Activated CD8-positive, alpha-beta T cell treated with anti-CD3 and anti-CD28 coated beads, Interleukin-2, amount 10 ng/mL, durations not matched to agents 7 days and 5 days (primary cell): ENCODE measurements at regions not wholly inside any gene's neighbourhood (a gene's known extent, or its start where the extent isn't known, plus 50 kb on each side); places are given as distances from the start of the nearest gene placed in this dataset.
"Not testable (repeated sequence)": the region's sequence is repeated elsewhere in the genome, so short reads cannot be mapped to it uniquely, and the experiment has no call there.

Experiments
- ATAC-seq: fragments of 150-1000 bp; cut with Tn5 transposase; one replicate; pipeline ENCODE4 v1.10.0; 2021; ENCODE audit warnings: moderate library complexity
- CTCF ChIA-PET: fragments of 350-600 bp; sonication (Branson Sonifier 250); formaldehyde crosslinking; loops from one replicate; lab custom pipeline; 2021; ENCODE audit warnings: antibody characterized with exemption; lab: Charles Lee
- POLR2A ChIA-PET: fragments of 350-600 bp; sonication (Branson Sonifier 250); formaldehyde crosslinking; loops from one replicate; lab custom pipeline; 2021; ENCODE audit warnings: antibody characterized with exemption; lab: Charles Lee
- DNase-seq: peaks from one replicate; pipeline ENCODE4 v3.0.0-alpha.2; 2020
- H3K27ac Mint-ChIP-seq: one replicate; pipeline ENCODE4 v1.8.0; 2021; ENCODE audit warnings: mild to moderate bottlenecking, mixed read lengths
- H3K27me3 Mint-ChIP-seq: one replicate; pipeline ENCODE4 v1.8.0; 2021; ENCODE audit warnings: low read depth, mixed read lengths
- H3K36me3 Mint-ChIP-seq: one replicate; pipeline ENCODE4 v1.8.0; 2021; ENCODE audit warnings: low read depth, mixed read lengths
- H3K4me1 Mint-ChIP-seq: one replicate; pipeline ENCODE4 v1.8.0; 2021; ENCODE audit warnings: low read depth, mixed read lengths
- H3K4me3 Mint-ChIP-seq: one replicate; pipeline ENCODE4 v1.8.0; 2021; ENCODE audit warnings: mild to moderate bottlenecking, mixed read lengths
- H3K9me3 Mint-ChIP-seq: one replicate; pipeline ENCODE4 v1.8.0; 2022; ENCODE audit warnings: mixed read lengths; ENCODE audit not compliant: insufficient read depth

DNA sequence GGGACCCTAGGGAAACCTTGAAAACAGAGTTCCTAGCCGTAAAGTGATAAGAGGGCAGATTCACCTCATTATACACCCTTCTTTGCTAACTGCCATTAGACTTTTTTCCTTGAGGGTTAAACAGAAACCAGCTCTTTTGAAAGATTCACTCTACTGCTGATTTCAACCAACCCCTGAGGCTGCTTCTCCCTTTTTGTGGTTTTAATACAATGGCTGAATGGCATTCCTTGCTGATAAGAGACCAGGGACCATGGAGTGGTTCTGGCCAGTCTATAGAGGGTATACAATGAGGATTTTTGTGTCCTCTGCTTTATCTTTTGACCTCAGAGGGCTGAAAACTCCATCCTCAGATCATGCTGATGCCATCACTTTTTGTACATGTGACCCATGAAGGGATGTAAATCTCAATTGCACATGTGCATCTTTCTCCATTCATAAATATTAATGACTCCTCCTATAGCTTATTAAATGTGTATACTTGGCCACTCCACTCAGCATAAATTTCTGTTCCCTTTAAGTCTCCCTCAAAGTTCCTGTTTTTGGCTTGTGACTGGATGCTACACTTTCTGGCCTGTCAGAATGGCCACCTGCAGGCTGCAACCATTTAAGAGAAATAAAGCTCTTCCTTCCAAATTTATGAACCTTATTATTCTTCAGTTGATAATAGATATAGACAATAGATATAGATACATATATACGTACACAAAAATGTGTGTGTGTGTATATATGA is 233.8 kb upstream of the SEL1L start:
- Mint-ChIP-seq H3K27ac (no peak overlapping the region), H3K4me1 (no peaks in the 10 kb centered on the region), H3K4me3 (no peak overlapping the region), H3K27me3 (no peaks in the 10 kb centered on the region), H3K36me3 (no peaks in the 10 kb centered on the region), H3K9me3 (peaks cover 3% of the 10 kb centered on the region)
- POLR2A ChIA-PET = no interaction called here
- ATAC-seq (no peak), DNase-seq (no peak)
- CTCF ChIA-PET = no interaction called here

DNA sequence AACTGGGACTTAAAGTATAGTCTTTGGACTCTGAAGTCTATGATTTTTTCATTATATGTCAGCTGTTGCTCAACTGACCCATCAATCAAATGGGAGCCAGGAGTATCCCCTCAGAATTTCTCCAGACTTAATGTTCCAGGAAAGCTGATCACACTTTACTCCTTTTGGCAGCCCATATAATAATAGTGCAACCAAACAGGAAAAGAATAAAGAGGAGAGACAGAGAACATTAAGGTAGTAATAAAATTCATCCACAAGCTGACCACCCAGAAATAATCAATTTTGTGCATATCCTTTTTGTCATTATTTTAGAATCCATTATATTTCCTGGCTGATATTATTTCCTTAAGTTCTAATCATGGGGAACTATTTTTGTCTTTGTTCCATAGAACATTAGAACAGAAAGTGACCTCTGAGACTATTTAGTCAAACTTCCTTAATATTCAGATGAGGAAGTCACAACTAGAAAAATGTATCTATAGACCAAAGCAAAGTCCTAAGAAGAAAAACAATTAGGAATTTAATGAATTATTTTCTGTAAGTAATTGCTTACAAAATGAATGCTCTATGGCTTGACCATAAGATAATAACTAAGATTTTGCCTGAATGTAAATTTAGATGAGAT is 238.1 kb upstream of the SEL1L start:
- DNase-seq (no peak), ATAC-seq (no peak)
- Mint-ChIP-seq H3K4me3 (no peak overlapping the region), H3K36me3 (no peaks in the 10 kb centered on the region), H3K27ac (no peak overlapping the region), H3K4me1 (no peaks in the 10 kb centered on the region), H3K9me3 (no peaks in the 10 kb centered on the region), H3K27me3 (no peaks in the 10 kb centered on the region)
- POLR2A ChIA-PET = no interaction called here
- CTCF ChIA-PET = no interaction called here

DNA sequence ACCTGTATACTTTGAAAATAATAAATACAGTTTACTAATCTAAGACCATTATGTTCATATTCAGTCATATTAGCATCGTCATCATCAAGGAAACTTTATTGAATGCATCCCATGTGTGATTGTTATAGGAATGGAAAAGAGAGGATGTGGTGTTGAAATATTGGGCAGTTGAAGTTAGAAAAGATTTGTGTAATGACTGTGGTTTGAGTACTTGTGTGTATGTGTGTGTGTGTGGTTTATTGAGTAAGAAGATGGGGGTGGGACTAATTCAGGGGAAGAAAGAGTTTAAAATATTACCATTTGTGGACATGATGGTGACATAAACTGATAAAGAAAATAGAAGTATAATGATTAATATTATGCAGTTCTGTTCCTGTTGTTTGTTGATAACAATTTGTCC is 238.7 kb upstream of the SEL1L start:
- H3K27ac Mint-ChIP-seq = no peak overlapping the region
- ChIA-PET CTCF (no interaction called here), POLR2A (no interaction called here)
- no peaks in the 10 kb centered on the region for H3K27me3 Mint-ChIP-seq
- no peaks in the 10 kb centered on the region for H3K36me3 Mint-ChIP-seq
- no peaks in the 10 kb centered on the region for H3K9me3 Mint-ChIP-seq
- DNase-seq (no peak), ATAC-seq (no peak)
- no peak overlapping the region for H3K4me3 Mint-ChIP-seq
- H3K4me1 Mint-ChIP-seq = no peaks in the 10 kb centered on the region

DNA sequence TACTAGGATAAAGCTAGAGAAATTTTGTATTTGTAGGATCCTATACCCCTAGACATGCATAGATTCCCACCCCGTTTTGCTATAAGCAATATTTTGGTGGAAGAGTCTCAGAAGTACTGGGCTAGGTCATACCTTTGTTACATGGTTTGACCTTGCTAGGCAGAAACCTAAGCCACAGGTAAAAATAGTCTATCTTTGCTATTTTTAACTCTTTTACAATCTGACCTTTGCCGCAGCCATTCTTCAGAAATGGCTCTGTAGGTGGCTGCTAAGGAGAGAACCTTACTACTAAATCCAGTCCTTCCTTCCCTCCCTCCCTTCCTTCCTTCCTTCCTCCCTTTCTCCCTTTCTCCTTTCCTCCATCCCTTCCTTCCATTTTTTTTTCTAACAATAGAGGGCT is 242.9 kb upstream of the SEL1L start:
- ChIA-PET CTCF (no interaction called here), POLR2A (no interaction called here)
- DNase-seq (no peak), ATAC-seq (no peak)
- no peaks in the 10 kb centered on the region for H3K36me3 Mint-ChIP-seq
- H3K27ac Mint-ChIP-seq = no peak overlapping the region
- H3K4me1 Mint-ChIP-seq = no peaks in the 10 kb centered on the region
- no peaks in the 10 kb centered on the region for H3K9me3 Mint-ChIP-seq
- H3K27me3 Mint-ChIP-seq = no peaks in the 10 kb centered on the region
- no peak overlapping the region for H3K4me3 Mint-ChIP-seq

DNA sequence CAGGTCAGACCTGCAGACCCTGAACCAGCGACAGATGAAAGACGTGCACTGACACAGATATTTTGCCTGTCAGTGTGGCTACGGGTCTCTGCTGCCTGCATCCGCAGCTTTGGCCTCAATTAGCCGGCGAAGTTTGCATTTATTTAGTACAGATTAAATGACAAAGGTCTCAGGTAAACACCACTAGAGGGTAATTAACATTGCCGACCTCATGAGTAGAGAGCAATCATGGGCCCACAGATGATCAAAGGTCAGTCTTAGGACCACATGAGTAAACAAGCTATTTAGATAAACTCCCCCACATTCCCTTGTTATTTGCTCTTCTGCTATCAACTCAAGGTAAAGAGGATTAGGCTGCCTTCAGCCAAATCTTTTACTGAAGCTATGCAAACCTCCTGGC is 248.1 kb upstream of the SEL1L start:
- H3K4me1 Mint-ChIP-seq, H3K27me3 Mint-ChIP-seq, ATAC-seq, H3K4me3 Mint-ChIP-seq, H3K36me3 Mint-ChIP-seq, POLR2A ChIA-PET, DNase-seq, H3K27ac Mint-ChIP-seq, H3K9me3 Mint-ChIP-seq, CTCF ChIA-PET: not testable (repeated sequence)

DNA sequence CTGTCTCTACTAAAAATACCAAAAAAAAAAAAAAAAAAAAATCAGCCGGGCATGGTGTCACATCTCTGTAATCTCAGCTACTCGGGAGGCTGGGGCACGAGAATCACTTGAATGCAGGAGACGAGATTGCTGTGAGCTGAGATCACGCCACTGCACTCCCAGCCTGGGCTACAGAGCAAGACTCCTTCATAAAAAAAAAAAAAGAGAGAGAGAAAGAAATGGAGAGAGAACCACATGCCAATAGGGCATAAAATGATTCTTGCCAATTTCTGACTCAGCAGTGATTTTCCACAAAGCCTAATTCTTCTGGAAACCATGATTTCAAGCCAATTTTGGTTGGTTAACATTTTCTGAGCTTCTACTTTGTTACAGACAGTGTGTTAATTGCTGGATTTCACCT is 250.4 kb upstream of the SEL1L start:
- CTCF ChIA-PET = interaction anchor here (0.6 kb wide), 1 partner anchor 68 kb away, joined by 3 read pairs; no protein-coding TSS in a partner anchor
- Mint-ChIP-seq H3K27me3 (no peaks in the 10 kb centered on the region), H3K9me3 (no peaks in the 10 kb centered on the region), H3K36me3 (no peaks in the 10 kb centered on the region), H3K4me3 (no peak overlapping the region), H3K27ac (no peak overlapping the region), H3K4me1 (no peaks in the 10 kb centered on the region)
- ATAC-seq (no peak), DNase-seq (no peak)
- POLR2A ChIA-PET = no interaction called here

DNA sequence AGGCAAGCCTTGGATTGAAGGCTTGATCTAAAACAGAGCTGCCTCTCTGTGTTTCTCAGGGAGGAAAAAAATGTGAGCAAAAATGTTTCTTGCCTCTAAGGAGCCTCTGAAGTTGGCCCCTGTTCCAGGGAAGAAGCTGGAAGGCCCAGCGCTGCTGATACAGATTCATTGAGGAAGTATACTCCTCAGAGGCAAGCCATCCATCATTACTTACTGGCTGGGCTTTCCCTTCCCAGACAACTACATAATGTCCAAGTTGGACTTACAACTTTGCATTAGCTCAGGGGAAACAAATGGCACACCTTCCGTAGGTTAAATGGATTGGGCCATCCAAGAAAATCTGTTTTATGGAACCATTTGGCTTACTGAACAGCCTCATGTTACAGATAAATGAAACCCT is 263.7 kb upstream of the SEL1L start:
- no peak overlapping the region for H3K27ac Mint-ChIP-seq
- ChIA-PET CTCF (no interaction called here), POLR2A (no interaction called here)
- DNase-seq (no peak), ATAC-seq (no peak)
- H3K27me3 Mint-ChIP-seq = no peaks in the 10 kb centered on the region
- H3K4me1 Mint-ChIP-seq = no peaks in the 10 kb centered on the region
- H3K4me3 Mint-ChIP-seq = no peak overlapping the region
- H3K9me3 Mint-ChIP-seq = no peaks in the 10 kb centered on the region
- no peaks in the 10 kb centered on the region for H3K36me3 Mint-ChIP-seq

DNA sequence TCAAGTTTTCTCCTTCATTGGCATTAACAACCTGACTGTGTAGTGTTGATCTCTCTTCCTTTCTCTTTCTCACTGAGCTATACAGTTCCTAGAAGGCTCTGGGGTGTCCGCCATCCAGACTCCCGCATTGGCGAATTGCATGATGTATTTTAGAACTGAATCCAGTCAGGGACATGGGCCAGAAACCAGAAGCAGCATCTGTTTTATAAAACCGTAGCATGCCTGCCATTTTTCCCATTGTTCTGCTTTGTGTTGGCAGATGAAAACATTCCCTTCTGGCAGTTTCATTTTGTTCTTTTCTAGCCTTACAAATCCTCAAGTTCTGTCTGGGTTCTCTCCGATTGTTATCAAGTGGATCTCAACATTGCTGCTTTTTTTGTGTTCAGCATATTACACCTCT is 268.3 kb upstream of the SEL1L start:
- CTCF ChIA-PET = no interaction called here
- no peak overlapping the region for H3K27ac Mint-ChIP-seq
- no peaks in the 10 kb centered on the region for H3K4me1 Mint-ChIP-seq
- no peak for ATAC-seq
- POLR2A ChIA-PET = no interaction called here
- no peaks in the 10 kb centered on the region for H3K36me3 Mint-ChIP-seq
- H3K9me3 Mint-ChIP-seq = no peaks in the 10 kb centered on the region
- DNase-seq = no peak
- no peak overlapping the region for H3K4me3 Mint-ChIP-seq
- H3K27me3 Mint-ChIP-seq = no peaks in the 10 kb centered on the region

DNA sequence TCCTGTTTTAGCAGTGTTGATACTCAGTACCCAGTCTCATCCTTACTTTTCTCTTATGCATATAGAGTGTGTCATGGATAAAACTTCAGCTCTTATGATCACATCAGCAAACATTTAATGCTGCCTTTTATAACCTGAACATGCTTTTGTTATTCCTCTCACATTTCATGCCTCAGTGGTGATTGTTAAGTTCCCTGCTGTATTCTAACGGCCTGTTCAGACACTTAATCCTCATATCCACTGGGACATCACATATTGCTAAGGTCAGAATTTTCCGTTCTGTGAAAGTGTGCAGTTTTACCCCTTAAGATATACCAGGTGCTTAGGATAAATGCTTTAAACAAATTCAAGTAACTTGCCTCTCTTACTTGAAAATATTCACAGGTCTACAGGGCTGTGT is 268.7 kb upstream of the SEL1L start:
- ChIA-PET POLR2A (no interaction called here), CTCF (no interaction called here)
- ATAC-seq (no peak), DNase-seq (no peak)
- H3K9me3 Mint-ChIP-seq = no peaks in the 10 kb centered on the region
- no peaks in the 10 kb centered on the region for H3K27me3 Mint-ChIP-seq
- H3K36me3 Mint-ChIP-seq = no peaks in the 10 kb centered on the region
- no peak overlapping the region for H3K27ac Mint-ChIP-seq
- no peak overlapping the region for H3K4me3 Mint-ChIP-seq
- no peaks in the 10 kb centered on the region for H3K4me1 Mint-ChIP-seq

DNA sequence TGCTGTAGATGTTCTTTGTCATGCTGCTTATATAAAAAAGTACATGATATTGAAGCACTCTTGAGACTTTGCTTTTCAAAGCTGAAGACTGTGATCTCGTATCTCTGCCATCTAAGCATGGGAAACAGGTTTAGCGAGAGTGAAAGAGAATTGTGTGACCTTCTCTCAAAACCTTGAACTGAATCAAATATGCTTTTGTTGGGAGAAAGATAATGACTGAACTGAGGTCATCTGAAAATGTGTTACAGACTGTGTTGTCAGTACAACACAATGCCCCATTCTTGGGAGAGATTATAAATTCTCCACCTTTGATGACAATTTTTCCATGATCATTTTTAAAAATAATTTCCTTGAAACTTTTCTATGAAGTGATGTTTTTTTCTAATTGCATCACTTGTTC is 272.1 kb upstream of the SEL1L start:
- no peaks in the 10 kb centered on the region for H3K36me3 Mint-ChIP-seq
- ATAC-seq = no peak
- ChIA-PET POLR2A (no interaction called here), CTCF (no interaction called here)
- H3K27me3 Mint-ChIP-seq = no peaks in the 10 kb centered on the region
- DNase-seq = no peak
- no peak overlapping the region for H3K27ac Mint-ChIP-seq
- no peaks in the 10 kb centered on the region for H3K4me1 Mint-ChIP-seq
- no peak overlapping the region for H3K4me3 Mint-ChIP-seq
- no peaks in the 10 kb centered on the region for H3K9me3 Mint-ChIP-seq

DNA sequence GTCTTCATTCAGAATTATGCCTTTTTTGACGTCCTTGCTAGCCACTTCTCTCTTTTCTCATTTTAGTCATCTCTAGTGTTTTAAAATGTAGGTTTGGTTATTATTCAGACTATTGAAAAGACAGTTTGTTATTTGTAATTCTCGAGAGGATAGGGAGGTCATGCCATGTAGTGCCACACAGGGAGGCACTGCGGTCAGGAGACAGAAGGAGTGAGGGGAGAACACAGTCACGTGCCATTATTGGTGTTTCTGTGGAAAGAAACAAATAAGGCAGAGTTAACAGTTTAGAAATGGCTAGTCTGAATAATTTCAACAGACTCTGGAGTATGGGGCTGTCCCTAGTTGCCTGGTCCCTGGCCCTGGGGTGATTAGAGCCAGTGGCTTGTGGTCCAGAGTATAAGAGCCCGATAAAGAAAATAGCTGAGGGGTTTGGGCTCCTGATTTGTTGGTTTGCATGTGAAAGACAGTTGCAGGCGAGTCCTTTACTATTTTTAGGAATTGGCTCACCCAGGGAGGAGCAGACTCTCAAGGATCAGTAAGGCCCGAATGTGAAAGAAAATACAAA is 278.1 kb upstream of the SEL1L start:
- DNase-seq = no peak
- Mint-ChIP-seq H3K4me3 (no peak overlapping the region), H3K4me1 (no peaks in the 10 kb centered on the region), H3K27me3 (no peaks in the 10 kb centered on the region), H3K36me3 (no peaks in the 10 kb centered on the region), H3K27ac (no peak overlapping the region), H3K9me3 (no peaks in the 10 kb centered on the region)
- ChIA-PET POLR2A (interaction anchor here (0.7 kb wide), 1 partner anchor 21 kb away, joined by 3 read pairs; no protein-coding TSS in a partner anchor), CTCF (no interaction called here)
- no peak for ATAC-seq

DNA sequence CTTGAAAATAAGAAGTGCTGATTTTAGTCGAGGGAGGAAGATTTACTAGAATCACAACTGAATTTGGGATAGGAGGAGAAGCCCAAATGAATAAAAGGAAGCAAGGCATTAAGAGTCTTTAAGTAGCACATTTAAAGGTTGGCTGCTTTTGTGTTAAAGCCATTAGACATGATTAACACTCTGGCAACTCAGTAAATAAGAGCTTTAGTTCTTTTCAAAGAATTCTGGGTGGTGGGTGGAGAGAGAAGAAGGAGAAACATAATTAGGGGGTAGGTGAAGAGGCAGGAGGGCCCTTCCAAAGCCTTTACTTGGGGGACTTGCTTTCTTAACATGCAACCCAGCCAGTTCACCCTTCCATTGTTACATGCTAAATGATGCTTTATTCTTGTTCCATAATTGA is 284.6 kb upstream of the SEL1L start:
- DNase-seq (no peak), ATAC-seq (no peak)
- no peaks in the 10 kb centered on the region for H3K9me3 Mint-ChIP-seq
- CTCF ChIA-PET = no interaction called here
- H3K36me3 Mint-ChIP-seq = no peaks in the 10 kb centered on the region
- H3K27me3 Mint-ChIP-seq = no peaks in the 10 kb centered on the region
- POLR2A ChIA-PET = no interaction called here
- no peaks in the 10 kb centered on the region for H3K4me1 Mint-ChIP-seq
- no peak overlapping the region for H3K27ac Mint-ChIP-seq
- H3K4me3 Mint-ChIP-seq = no peak overlapping the region
